Memory B cell (primary cell): ENCODE measurements at regions not wholly inside any gene's neighbourhood (a gene's known extent, or its start where the extent isn't known, plus 50 kb on each side); places are given as distances from the start of the nearest gene placed in this dataset.

Experiments
- ATAC-seq: fragments of 150-1000 bp; cut with Tn5 transposase; 2 replicates; pipeline ENCODE4 v1.10.0; 2021; ENCODE audit warnings: low read depth, mild to moderate bottlenecking, moderate library complexity
- DNase-seq, 2 donors: peaks; one replicate each; pipeline ENCODE4 v3.0.0; 2022; ENCODE audit warnings: low spot score in 2 of 2
- H3K27ac Mint-ChIP-seq: one replicate; pipeline ENCODE4 v1.8.0; 2022; ENCODE audit warnings: mild to moderate bottlenecking, moderate library complexity, mixed read lengths
- H3K27me3 Mint-ChIP-seq: one replicate; pipeline ENCODE4 v1.8.0; 2022; ENCODE audit warnings: mixed read lengths
- H3K36me3 Mint-ChIP-seq: one replicate; pipeline ENCODE4 v1.8.0; 2022; ENCODE audit warnings: mild to moderate bottlenecking, mixed read lengths
- H3K4me1 Mint-ChIP-seq: one replicate; pipeline ENCODE4 v1.8.0; 2022; ENCODE audit warnings: mixed read lengths
- H3K4me3 Mint-ChIP-seq: one replicate; pipeline ENCODE4 v1.8.0; 2022; ENCODE audit warnings: mild to moderate bottlenecking, moderate library complexity, mixed read lengths
- H3K9me3 Mint-ChIP-seq: one replicate; pipeline ENCODE4 v1.8.0; 2022; ENCODE audit warnings: mixed read lengths

- H3K4me3 Mint-ChIP-seq, result no peak overlapping the region
- no peak overlapping the region for H3K27ac Mint-ChIP-seq
- H3K4me1 Mint-ChIP-seq, result peaks cover 12% of the 10 kb centered on the region
- DNase-seq (no peak), ATAC-seq (no peak)
- H3K36me3 Mint-ChIP-seq, result no peaks in the 10 kb centered on the region
- no peaks in the 10 kb centered on the region for H3K9me3 Mint-ChIP-seq
- H3K27me3 Mint-ChIP-seq, result peaks cover 16% of the 10 kb centered on the region
Observed at GRCh38 chr3:72183489-72183888, 398.5 kb upstream of the PROK2 start.

- ATAC-seq, result no peak
Observed at GRCh38 chr3:72182206-72182605, 397.3 kb upstream of the PROK2 start.

GRCh38 chr3:72181251-72181650, 396.3 kb upstream of the PROK2 start:
- no peak for DNase-seq
- Mint-ChIP-seq H3K9me3 (no peaks in the 10 kb centered on the region), H3K27me3 (peaks cover 17% of the 10 kb centered on the region), H3K4me3 (no peak overlapping the region), H3K4me1 (peaks cover 17% of the 10 kb centered on the region), H3K27ac (no peak overlapping the region), H3K36me3 (no peaks in the 10 kb centered on the region)
- no peak for ATAC-seq

More at GRCh38 chr3:72182206-72182605, 397.3 kb upstream of the PROK2 start:
- H3K4me3 Mint-ChIP-seq, result no peak overlapping the region
- H3K27me3 Mint-ChIP-seq, result peaks cover 16% of the 10 kb centered on the region
- no peaks in the 10 kb centered on the region for H3K9me3 Mint-ChIP-seq
- no peaks in the 10 kb centered on the region for H3K36me3 Mint-ChIP-seq
- H3K27ac Mint-ChIP-seq, result no peak overlapping the region
- H3K4me1 Mint-ChIP-seq, result peaks cover 11% of the 10 kb centered on the region
- no peak for DNase-seq

GRCh38 chr3:72180405-72180804, 395.5 kb upstream of the PROK2 start:
- ATAC-seq (no peak), DNase-seq (no peak)
- H3K9me3 Mint-ChIP-seq, result peaks cover 4% of the 10 kb centered on the region
- H3K4me3 Mint-ChIP-seq, result no peak overlapping the region
- H3K27ac Mint-ChIP-seq, result no peak overlapping the region
- H3K4me1 Mint-ChIP-seq, result peaks cover 22% of the 10 kb centered on the region
- no peaks in the 10 kb centered on the region for H3K36me3 Mint-ChIP-seq
- H3K27me3 Mint-ChIP-seq, result peaks cover 21% of the 10 kb centered on the region

- DNase-seq (no peak), ATAC-seq (no peak)
- peaks cover 19% of the 10 kb centered on the region for H3K27me3 Mint-ChIP-seq
- H3K4me3 Mint-ChIP-seq, result no peak overlapping the region
- no peak overlapping the region for H3K27ac Mint-ChIP-seq
- no peaks in the 10 kb centered on the region for H3K36me3 Mint-ChIP-seq
- peaks cover 4% of the 10 kb centered on the region for H3K9me3 Mint-ChIP-seq
- H3K4me1 Mint-ChIP-seq, result peaks cover 23% of the 10 kb centered on the region
Observed at GRCh38 chr3:72179107-72179464, 394.1 kb upstream of the PROK2 start.

GRCh38 chr3:72178463-72179106, 393.6 kb upstream of the PROK2 start:
- no peak for ATAC-seq
- peaks cover 4% of the 10 kb centered on the region for H3K9me3 Mint-ChIP-seq
- no peak overlapping the region for H3K27ac Mint-ChIP-seq
- no peak overlapping the region for H3K4me3 Mint-ChIP-seq
- H3K36me3 Mint-ChIP-seq, result no peaks in the 10 kb centered on the region
- DNase-seq, result no peak
- peaks cover 23% of the 10 kb centered on the region for H3K27me3 Mint-ChIP-seq
- H3K4me1 Mint-ChIP-seq, result peaks cover 26% of the 10 kb centered on the region

- peak in 1 of 2 donors; percentile 27 for DNase-seq
- no peaks in the 10 kb centered on the region for H3K36me3 Mint-ChIP-seq
- H3K9me3 Mint-ChIP-seq, result peaks cover 4% of the 10 kb centered on the region
- ATAC-seq, result peak; percentile 20
- H3K4me3 Mint-ChIP-seq, result peak overlapping the region; percentile 82
- H3K4me1 Mint-ChIP-seq, result peaks cover 26% of the 10 kb centered on the region
- H3K27ac Mint-ChIP-seq, result peak overlapping the region; percentile 89
- H3K27me3 Mint-ChIP-seq, result peaks cover 25% of the 10 kb centered on the region
Observed at GRCh38 chr3:72177075-72178050, 392.4 kb upstream of the PROK2 start.

GRCh38 chr3:72176537-72177041, 391.6 kb upstream of the PROK2 start:
- Mint-ChIP-seq H3K27me3 (peaks cover 27% of the 10 kb centered on the region), H3K9me3 (peaks cover 4% of the 10 kb centered on the region), H3K27ac (peak overlapping the region; percentile 89), H3K4me3 (peak overlapping the region; percentile 82), H3K36me3 (no peaks in the 10 kb centered on the region), H3K4me1 (peaks cover 26% of the 10 kb centered on the region)
- peak; percentile 52 to 59 for DNase-seq
- ATAC-seq, result peak; percentile 98

GRCh38 chr3:72175296-72175858, 390.4 kb upstream of the PROK2 start:
- H3K9me3 Mint-ChIP-seq, result peaks cover 4% of the 10 kb centered on the region
- DNase-seq (no peak), ATAC-seq (no peak)
- H3K27ac Mint-ChIP-seq, result no peak overlapping the region
- no peak overlapping the region for H3K4me3 Mint-ChIP-seq
- H3K4me1 Mint-ChIP-seq, result peaks cover 26% of the 10 kb centered on the region
- H3K36me3 Mint-ChIP-seq, result no peaks in the 10 kb centered on the region
- peaks cover 27% of the 10 kb centered on the region for H3K27me3 Mint-ChIP-seq

GRCh38 chr3:72174890-72175289, 389.9 kb upstream of the PROK2 start:
- ATAC-seq (no peak), DNase-seq (no peak)
- H3K36me3 Mint-ChIP-seq, result no peaks in the 10 kb centered on the region
- no peak overlapping the region for H3K4me3 Mint-ChIP-seq
- H3K27ac Mint-ChIP-seq, result no peak overlapping the region
- H3K4me1 Mint-ChIP-seq, result peaks cover 28% of the 10 kb centered on the region
- H3K27me3 Mint-ChIP-seq, result peaks cover 26% of the 10 kb centered on the region
- H3K9me3 Mint-ChIP-seq, result peaks cover 4% of the 10 kb centered on the region

- no peak for ATAC-seq
- Mint-ChIP-seq H3K27me3 (peaks cover 22% of the 10 kb centered on the region), H3K4me1 (peaks cover 28% of the 10 kb centered on the region), H3K9me3 (peaks cover 4% of the 10 kb centered on the region), H3K27ac (no peak overlapping the region), H3K36me3 (no peaks in the 10 kb centered on the region), H3K4me3 (no peak overlapping the region)
- no peak for DNase-seq
Observed at GRCh38 chr3:72174040-72174439, 389.1 kb upstream of the PROK2 start.

- Mint-ChIP-seq H3K36me3 (no peaks in the 10 kb centered on the region), H3K4me3 (no peak overlapping the region), H3K9me3 (peaks cover 4% of the 10 kb centered on the region), H3K4me1 (peaks cover 29% of the 10 kb centered on the region), H3K27ac (no peak overlapping the region), H3K27me3 (peaks cover 30% of the 10 kb centered on the region)
- ATAC-seq, result no peak
- no peak for DNase-seq
Observed at GRCh38 chr3:72171946-72172345, 387.0 kb upstream of the PROK2 start.

GRCh38 chr3:72171463-72171881, 386.5 kb upstream of the PROK2 start:
- Mint-ChIP-seq H3K4me3 (no peak overlapping the region), H3K36me3 (no peaks in the 10 kb centered on the region), H3K27ac (no peak overlapping the region), H3K27me3 (peaks cover 26% of the 10 kb centered on the region), H3K9me3 (peaks cover 4% of the 10 kb centered on the region), H3K4me1 (peaks cover 24% of the 10 kb centered on the region)
- ATAC-seq (no peak), DNase-seq (no peak)
